ENCODE measurements at regions not wholly inside any gene's neighbourhood (a gene's known extent, or its start where the extent isn't known, plus 50 kb on each side); places are given as distances from the start of the nearest gene placed in this dataset.
"Not testable (repeated sequence)": the region's sequence is repeated elsewhere in the genome, so short reads cannot be mapped to it uniquely, and the experiment has no call there.

DNA sequence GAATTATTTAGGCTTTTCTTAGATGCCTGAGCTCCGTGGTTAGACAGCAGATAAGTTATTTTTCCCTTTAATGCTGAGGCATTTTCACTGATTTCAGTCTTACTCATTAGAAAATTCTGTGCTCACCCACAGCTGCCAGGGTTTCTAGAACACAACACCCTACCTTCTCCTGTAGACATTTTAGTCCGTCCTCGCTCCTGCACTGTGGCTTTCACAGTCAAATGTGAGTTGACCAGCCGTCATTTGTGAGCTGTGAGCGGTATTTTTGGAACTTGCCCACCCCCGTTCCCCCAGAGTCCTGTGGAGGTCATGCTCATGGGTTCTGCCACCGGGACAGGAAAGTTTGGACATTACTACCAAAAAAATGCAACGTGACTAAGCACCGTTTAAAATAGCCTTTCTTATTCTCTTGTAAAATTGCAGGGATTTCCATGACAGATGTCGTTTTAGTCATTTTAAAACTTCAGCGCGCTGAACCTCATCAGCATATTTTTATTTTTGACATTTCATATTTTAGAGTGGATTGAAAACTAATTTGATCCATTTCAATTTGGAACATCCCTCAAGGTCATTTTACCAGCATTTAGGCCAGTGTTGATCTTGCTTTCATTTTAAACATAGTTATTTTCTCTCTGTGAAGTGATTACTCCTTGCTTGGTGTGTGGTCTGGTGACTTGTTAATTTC, 249.6 kb upstream of the PLGLB2 start:
- DNase-seq = peak; percentile 57

DNA sequence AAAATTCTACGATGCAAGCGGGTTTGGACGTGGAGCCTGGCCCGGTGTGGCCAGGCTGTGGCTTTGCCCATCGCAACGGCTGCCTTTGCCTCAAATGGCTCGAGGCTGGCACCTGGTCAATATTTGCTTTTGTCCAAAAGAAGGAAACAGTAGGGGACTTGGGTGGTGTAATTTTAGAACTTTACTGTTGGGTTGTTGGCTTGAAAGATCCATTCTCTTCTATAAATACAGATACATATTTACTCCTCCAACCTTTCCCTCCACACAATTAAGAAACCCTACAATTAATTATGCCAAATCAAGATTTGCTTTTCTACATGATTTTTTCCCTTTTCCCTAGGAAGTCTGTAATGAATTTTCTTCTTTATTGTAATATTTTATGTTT, 249.0 kb upstream of the PLGLB2 start:
- DNase-seq = not testable (repeated sequence)

DNA sequence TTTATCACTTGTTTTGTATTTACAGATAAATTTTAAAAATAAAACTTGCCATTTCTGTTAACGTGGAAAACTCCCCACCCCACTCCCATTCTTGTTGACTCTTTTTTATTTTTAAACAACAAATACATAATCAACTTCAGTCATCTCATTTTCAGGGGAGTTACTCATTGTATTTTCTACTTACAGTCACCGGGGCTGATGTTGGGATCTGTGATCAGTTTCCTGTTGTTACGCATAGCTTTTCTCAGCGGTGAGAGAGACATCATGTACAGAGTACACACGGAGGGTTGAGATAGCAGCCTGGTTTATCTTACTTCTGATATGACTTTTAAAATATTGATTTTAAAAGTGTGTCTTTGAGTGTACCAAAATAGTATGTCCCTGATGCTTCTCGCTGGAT, 248.0 kb upstream of the PLGLB2 start:
- not testable (repeated sequence) for DNase-seq

DNA sequence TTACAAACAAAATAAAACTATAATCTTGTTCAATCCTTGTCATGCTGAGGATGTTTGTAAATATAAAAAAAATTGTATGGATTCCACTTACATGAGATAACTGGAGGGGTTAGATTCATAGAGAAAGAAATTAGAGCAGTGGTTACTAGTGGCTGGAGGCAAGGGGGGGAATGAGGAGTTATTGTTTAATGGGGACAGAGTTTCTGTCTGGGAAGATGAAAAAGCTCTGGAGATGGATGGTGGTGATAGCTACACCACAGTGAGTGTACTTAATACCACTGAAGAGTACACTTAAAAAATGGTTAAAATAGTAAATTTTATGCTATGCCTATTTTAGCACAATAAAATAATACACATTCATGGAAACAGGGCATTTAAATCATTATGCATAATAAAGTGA, 247.5 kb upstream of the PLGLB2 start:
- DNase-seq = not testable (repeated sequence)

DNA sequence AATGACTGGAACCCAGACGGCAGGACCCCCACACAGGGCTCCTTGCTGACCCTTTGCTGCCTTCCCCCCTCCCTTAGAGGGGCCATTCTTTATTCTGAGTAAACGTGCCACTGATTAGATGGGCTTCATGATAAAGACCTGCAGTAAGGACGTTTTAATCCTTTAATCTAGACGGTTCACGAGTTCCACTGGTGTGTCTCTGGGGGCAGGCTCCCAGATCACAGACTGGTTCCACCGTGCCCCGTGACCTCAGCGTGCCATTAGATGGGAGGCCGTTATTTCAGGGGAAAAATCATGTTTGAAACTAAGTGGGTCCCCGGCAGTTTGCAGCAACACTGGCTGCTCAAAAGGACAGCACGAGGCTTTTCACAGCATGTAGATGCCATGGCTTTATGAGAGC, 246.9 kb upstream of the PLGLB2 start:
- not testable (repeated sequence) for DNase-seq

- DNase-seq = not testable (repeated sequence)
These were observed 244.9 kb upstream of the PLGLB2 start for GRCh38 chr2:87502948-87503347.

DNA sequence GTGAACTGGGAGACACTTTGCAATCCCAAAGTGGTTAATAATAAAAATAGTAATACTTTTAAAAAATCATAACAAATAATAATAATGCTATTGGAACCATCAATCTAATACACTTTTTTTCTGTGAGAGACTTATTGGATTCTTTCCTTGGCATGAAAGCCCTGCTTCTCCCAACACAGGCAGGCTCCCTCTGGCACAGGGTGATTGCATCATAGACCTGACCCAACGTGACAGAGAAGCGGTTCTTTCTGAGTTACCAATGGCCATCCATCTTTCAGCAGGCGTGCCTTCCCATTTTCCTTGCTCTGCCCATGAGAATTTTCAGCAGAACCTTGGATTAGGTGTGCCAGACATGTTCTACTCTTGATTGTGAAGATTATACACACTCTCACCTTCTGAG, 242.6 kb upstream of the PLGLB2 start:
- DNase-seq = not testable (repeated sequence)

- DNase-seq = not testable (repeated sequence)
These were observed 242.0 kb upstream of the PLGLB2 start for GRCh38 chr2:87505909-87506308.

DNA sequence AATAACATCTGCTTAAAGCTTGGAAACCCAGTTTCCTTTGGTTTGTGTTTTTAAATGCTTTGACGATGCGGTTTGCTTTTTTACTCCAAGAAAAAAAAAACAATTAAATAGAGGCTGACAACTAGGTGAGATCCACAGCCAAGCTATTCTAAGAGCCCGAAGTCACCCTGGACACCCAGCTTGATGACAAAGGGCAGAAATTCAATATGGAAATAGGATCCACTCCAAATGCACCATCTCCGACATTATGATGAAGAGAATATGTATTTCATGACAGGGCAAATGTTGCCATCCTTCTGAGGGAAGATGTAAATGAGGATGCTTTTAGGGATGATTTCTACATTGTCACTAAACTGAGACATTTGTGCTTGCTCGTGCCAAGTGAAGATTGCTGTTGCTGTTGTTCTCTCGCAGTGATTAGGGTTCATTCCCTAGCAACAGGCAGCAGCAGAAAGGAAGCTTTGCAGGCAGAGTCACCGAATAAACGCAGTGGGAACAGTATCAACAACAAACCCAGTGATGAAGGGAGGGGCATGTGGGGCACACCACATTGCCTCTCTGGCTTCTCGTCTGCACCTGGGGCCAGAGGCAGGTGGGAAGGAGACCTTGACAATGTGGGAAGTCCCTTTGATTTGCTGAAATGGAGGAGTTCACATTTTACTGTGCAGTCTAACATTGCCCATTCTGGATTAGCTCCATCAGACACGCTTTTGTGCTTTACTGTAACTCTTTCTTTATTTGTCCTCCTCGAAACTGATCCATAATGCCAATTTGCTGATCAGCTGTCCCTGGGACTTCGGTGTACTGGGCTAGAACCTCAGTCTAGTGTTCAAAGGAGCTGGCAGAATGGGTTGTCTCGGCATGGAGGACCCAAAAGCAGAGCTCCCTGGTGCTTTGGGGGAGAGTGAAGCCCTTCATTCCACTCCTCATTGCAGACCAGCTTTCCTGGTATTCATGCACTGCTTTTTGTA, 240.2 kb upstream of the PLGLB2 start:
- DNase-seq = not testable (repeated sequence)

- DNase-seq = not testable (repeated sequence)
These were observed 236.6 kb upstream of the PLGLB2 start for GRCh38 chr2:87511195-87511778.

GRCh38 chr2:87512864-87513530, 234.9 kb upstream of the PLGLB2 start:
- DNase-seq = not testable (repeated sequence)

GRCh38 chr2:87514034-87514433, 233.9 kb upstream of the PLGLB2 start:
- DNase-seq = not testable (repeated sequence)

GRCh38 chr2:87514515-87514914, 233.4 kb upstream of the PLGLB2 start:
- not testable (repeated sequence) for DNase-seq

DNA sequence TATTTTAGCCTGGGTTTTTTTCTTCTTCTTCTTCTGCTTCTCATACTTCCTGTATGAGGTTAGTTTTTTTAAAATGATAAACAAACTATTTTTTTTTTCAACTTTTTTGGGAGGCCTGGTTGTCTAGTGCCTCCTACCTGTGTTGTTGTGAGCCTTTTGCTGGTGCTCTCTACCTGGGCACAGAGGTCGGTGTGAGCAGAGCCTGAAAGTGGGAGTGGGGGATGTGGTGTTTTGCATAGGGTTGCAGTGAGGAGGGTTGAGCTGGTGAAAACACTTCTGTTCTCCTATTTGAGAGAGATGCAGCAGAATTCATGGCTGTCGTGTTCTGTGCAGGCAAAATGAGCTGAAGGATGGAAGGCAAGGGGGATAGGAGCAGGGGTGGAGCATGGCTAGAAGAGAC, 232.7 kb upstream of the PLGLB2 start:
- not testable (repeated sequence) for DNase-seq

DNA sequence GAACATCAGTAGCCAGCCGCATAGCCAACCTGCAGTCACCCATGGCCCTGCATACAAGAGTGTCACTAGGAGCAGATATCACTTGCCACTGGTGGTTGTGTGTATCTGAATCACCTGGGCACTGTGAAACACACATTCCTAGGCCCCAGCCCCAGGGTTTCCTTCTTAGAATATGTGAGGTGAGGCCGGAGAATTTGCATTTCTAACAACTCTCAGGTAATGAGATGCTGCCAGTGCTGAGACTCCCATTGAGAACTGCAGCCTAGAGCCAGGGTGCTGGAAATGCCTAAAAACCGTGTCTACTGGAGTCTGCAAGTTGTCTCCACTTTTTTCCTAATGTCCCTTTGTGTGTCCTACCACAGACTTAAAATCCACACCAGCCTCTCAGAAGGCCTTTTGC, 232.0 kb upstream of the PLGLB2 start:
- DNase-seq = not testable (repeated sequence)

- not testable (repeated sequence) for DNase-seq
These were observed 231.4 kb upstream of the PLGLB2 start for GRCh38 chr2:87516369-87516967.

GRCh38 chr2:87517438-87517837, 230.4 kb upstream of the PLGLB2 start:
- DNase-seq = not testable (repeated sequence)

- DNase-seq = not testable (repeated sequence)
These were observed 229.8 kb upstream of the PLGLB2 start for GRCh38 chr2:87518066-87518465.

GRCh38 chr2:87518547-87518946, 229.3 kb upstream of the PLGLB2 start:
- DNase-seq = not testable (repeated sequence)

DNA sequence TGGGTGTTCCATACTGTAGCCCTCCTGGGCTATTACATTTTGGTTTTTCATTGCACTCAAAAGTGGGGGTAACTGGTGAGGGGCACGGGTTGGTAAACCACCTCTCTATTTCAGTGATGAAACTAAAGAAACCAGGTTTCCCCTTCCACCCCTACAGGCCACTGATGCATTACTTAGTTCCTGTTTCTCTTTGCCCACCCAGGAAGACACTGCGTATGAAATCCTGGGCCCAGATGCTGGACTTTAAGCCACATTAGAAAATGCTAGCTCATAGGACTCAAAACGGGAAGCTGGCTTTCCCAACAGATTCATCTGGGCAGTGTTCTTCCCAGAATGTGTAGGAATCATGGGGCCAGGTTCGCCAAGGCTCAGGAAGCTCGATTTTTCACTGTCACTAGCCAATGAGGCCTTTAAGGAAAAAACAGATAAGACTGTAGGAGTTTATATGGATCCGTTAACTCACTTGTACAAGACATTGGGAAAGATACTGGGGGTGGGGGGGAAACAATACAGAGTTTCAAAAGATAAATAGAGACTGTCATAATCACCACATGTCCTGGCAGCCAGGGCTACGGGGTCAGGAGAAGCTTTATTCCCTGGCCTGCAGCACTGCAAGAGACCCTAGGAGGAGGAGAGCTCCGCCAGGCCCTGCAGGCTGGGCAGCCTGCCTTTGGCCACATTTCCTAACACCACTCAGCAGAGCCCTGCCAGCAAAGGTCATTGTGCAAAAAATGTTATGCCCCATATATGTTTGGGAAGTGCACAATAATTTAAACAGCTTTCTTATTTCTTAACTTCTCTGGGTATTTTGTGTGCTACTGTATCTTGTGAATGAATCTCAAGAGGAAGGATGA, 228.5 kb upstream of the PLGLB2 start:
- not testable (repeated sequence) for DNase-seq

DNA sequence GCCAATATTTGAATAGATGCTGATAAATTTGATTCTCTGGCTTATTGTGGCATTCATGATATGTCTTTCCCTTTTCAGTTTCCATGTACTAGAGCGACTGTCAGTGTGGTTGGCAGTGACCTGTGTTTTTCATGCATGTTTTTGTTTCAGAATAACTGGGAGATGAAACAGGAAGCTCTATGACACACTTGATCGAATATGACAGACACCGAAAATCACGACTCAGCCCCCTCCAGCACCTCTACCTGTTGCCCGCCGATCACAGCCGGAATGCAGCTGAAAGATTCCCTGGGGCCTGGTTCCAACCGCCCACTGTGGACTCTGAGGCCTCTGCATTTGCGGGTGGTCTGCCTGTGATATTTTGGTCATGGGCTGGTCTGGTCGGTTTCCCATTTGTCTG, 226.8 kb upstream of the PLGLB2 start:
- DNase-seq = peak; percentile 76
